Ovary (tissue), 7 donors: ENCODE measurements at regions not wholly inside any gene's neighbourhood (a gene's known extent, or its start where the extent isn't known, plus 50 kb on each side); places are given as distances from the start of the nearest gene placed in this dataset.

Experiments
- DNase-seq, 5 donors: peaks; one replicate each; pipeline ENCODE4 v3.0.0-alpha.2; 2019 to 2020
- H3K27ac ChIP-seq, 2 donors: fragments of 200-600 bp; one replicate each; pipeline versions ENCODE4 v1.5.1 to v1.8.0; 2019 to 2022
- H3K27me3 ChIP-seq: fragments of 200-600 bp; one replicate; pipeline ENCODE4 v1.8.0; 2022
- H3K36me3 ChIP-seq: fragments of 200-600 bp; sonication (generic); one replicate; pipeline ENCODE4 v1.5.1; 2019
- H3K4me1 ChIP-seq: one replicate; pipeline ENCODE4 v1.8.1; 2013; ENCODE audit warnings: mild to moderate bottlenecking, moderate library complexity; ENCODE audit not compliant: insufficient read depth
- H3K4me3 ChIP-seq: fragments of 200-600 bp; sonication (generic); one replicate; pipeline ENCODE4 v1.5.1; 2017
- H3K9me3 ChIP-seq, 2 donors: fragments of 200-600 bp in 1 of 2; sonication (generic) in 1 of 2; one replicate each; pipeline versions ENCODE4 v1.5.1 to v1.8.1; 2013 to 2019; ENCODE audit warnings: mild to moderate bottlenecking in 1 of 2, moderate library complexity in 1 of 2
- CTCF ChIP-seq, 3 donors: fragments of 450-650 bp in 2 of 3; fragments of 200-600 bp in 1 of 3; IDR thresholded peaks; one replicate each; pipeline versions ENCODE4 v1.5.1 to v1.8.0; 2016 to 2022; ENCODE audit warnings: antibody characterized with exemption in 3 of 3, mild to moderate bottlenecking in 1 of 3
- EP300 ChIP-seq: sonication (generic); formaldehyde crosslinking; IDR thresholded peaks from one replicate; pipeline ENCODE4 v1.6.1; 2017; ENCODE audit warnings: antibody characterized with exemption
- POLR2A ChIP-seq: fragments of 450-650 bp; IDR thresholded peaks from one replicate; pipeline ENCODE4 v1.6.1; 2017; ENCODE audit warnings: antibody characterized with exemption, mild to moderate bottlenecking, moderate library complexity
- WGBS, 3 donors: extraction: QIAGEN DNeasy Blood & Tissue Kit in 1 of 3; methylation state at CpG; one replicate each; pipeline versions ENCODE4 v1.1.5 to v1.1.7; 2013 to 2017; 5-methylcytosine and 5-hydroxymethylcytosine counted together
- intact Hi-C, 4 donors: fragments of 100-400 bp; cut with DNase I; formaldehyde crosslinking; loops; one replicate each; pipeline versions ENCODE4 v1.11.0 to v1.15.1; 2022 to 2023
- donor health status: DM: no; HTN: no; CAD: no; lungs with moderate emphysema.
- donor health status: DM: no; HTN: no; CAD: no.
- donor health status: Bipolar disorder and iron deficiency.
- donor health status: DM: no; HTN: no; CAD: no.
- donor health status: DM: yes; HTN: yes; CAD: no.

GRCh38 chr14:54252072-54252730 lies 144.6 kb upstream of the CDKN3 start:
- intact Hi-C loops = no loop called here
- Histone ChIP-seq H3K36me3 (no peaks in the 10 kb centered on the region), H3K27ac (no peak overlapping the region), H3K9me3 (no peaks in the 10 kb centered on the region), H3K4me3 (no peak overlapping the region), H3K4me1 (no peaks in the 10 kb centered on the region), H3K27me3 (no peaks in the 10 kb centered on the region)
- DNase-seq = no peak
- 64 to 74% (median 64%) methylated on average over 2 of the region's 2 CpGs for WGBS, 3 donors
- TF ChIP-seq EP300 = no peak
- TF ChIP-seq POLR2A = no peak
- no peak for TF ChIP-seq CTCF (IDR thresholded peaks at IDR 0.05)

- H3K27ac ChIP-seq = no peak overlapping the region
- no peak overlapping the region for H3K4me3 ChIP-seq
- 77 to 84% (median 79%) methylated on average over 4 of the region's 4 CpGs for WGBS, 3 donors
- no peaks in the 10 kb centered on the region for H3K4me1 ChIP-seq
- no peak for TF ChIP-seq EP300
- no peak for TF ChIP-seq POLR2A
- no peak for TF ChIP-seq CTCF (IDR thresholded peaks at IDR 0.05)
- DNase-seq = no peak
- H3K9me3 ChIP-seq = no peaks in the 10 kb centered on the region
- H3K36me3 ChIP-seq = no peaks in the 10 kb centered on the region
- no peaks in the 10 kb centered on the region for H3K27me3 ChIP-seq
- intact Hi-C loops = no loop called here
Observed at GRCh38 chr14:54253195-54253947, 143.4 kb upstream of the CDKN3 start.

GRCh38 chr14:54256156-54256555 lies 140.7 kb upstream of the CDKN3 start:
- Histone ChIP-seq H3K4me1 (no peaks in the 10 kb centered on the region), H3K4me3 (no peak overlapping the region), H3K36me3 (no peaks in the 10 kb centered on the region), H3K27me3 (no peaks in the 10 kb centered on the region), H3K27ac (no peak overlapping the region), H3K9me3 (no peaks in the 10 kb centered on the region)
- 79 to 87% (median 80%) methylated on average over 9 of the region's 9 CpGs for WGBS, 3 donors
- TF ChIP-seq POLR2A (no peak), CTCF (IDR thresholded peaks at IDR 0.05) (no peak), EP300 (no peak)
- intact Hi-C loops = no loop called here
- no peak for DNase-seq

- Histone ChIP-seq H3K27ac (no peak overlapping the region), H3K4me3 (no peak overlapping the region), H3K27me3 (no peaks in the 10 kb centered on the region), H3K9me3 (no peaks in the 10 kb centered on the region), H3K4me1 (no peaks in the 10 kb centered on the region), H3K36me3 (no peaks in the 10 kb centered on the region)
- intact Hi-C loops = no loop called here
- TF ChIP-seq EP300 (no peak), CTCF (IDR thresholded peaks at IDR 0.05) (no peak), POLR2A (no peak)
- no peak for DNase-seq
- 39 to 44% (median 40%) methylated on average over 3 of the region's 3 CpGs for WGBS, 3 donors
Observed at GRCh38 chr14:54257424-54257823, 139.4 kb upstream of the CDKN3 start.
